NCI-H128 (cell line): ENCODE measurements at regions not wholly inside any gene's neighbourhood (a gene's known extent, or its start where the extent isn't known, plus 50 kb on each side); places are given as distances from the start of the nearest gene placed in this dataset.

Experiments
- DNase-seq: peaks from one replicate; lab custom pipeline; 2025; ENCODE audit not compliant: unreplicated experiment; lab: John Stamatoyannopoulos, UW

DNA sequence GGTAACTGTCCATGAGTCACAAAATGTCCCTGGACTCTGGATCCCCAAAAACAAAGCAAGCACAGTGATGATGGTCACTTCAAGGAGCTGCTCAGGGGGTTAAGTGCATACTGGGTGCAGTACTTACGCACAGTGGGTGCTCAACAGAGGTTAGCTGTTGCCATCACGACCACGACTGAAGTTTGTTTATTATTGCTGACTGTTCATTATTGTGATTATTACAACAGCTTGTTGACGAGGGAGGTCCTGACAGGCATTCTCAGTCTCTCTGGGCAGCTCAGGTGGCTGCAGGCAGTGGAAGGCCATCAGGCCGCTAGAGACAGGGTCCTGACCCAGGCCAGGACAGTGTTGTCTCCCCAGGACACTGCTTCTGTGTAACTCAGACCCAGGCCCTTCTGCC lies 418.8 kb downstream of the SHANK2 start:
- DNase-seq = no peak

DNA sequence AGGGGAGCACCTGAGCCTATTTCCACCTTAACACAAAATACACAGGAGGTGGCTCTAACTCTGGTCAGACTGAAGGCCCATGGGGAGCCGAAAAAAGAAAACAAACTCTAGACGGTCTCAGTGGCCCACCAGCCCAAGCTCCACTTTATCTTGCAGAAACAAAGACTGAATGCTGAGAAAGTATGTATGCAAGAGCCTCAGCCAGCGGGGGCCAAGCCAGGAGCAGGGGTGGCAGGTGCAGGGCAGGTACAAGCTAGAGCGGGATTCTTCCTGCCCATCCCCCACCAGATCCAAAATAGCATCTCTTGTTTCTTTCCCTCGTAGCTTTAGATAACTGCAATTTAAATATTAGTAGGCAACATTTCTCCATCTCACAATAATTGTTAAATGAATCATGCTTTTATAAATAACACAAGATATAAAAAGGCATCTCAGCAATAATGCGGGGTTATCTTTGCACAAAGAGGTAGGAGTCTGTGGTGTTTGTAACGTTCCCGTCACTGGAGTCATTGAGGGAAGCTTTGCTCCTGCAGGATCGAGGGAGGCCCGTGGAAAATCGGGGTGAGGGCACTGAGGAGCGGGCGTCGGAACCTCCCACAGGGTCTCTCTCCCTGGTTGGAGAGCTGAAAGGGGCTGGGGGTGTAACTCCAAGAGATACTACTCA lies 418.0 kb downstream of the SHANK2 start:
- peak; percentile 66 for DNase-seq

DNA sequence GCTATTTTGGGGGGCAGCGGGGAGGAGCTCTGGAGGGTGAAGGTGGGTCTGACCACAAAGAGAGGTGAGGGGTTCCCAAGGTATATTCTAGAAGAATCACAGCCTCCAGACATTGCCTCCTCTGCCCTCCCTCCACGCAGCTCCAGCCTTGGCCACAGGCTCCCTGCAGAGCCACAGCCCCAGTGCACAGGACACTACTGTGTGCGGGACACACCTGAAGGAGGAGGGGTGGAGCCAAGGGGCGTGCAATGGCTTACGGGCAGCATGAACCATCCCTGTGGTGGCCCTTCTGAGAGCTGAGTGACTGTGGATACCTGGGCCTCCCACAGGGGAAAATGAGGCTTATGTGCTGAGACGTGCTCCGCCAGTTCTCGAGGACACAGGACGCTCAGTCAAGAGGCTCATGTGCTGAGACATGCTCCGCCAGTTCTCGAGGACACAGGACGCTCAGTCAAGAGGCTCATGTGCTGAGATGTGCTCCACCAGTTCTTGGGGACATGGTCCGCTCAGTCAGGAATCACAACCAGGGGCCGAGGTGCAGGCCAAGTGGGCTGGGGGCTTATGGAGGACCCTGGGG lies 417.3 kb downstream of the SHANK2 start:
- DNase-seq = peak; percentile 14

DNA sequence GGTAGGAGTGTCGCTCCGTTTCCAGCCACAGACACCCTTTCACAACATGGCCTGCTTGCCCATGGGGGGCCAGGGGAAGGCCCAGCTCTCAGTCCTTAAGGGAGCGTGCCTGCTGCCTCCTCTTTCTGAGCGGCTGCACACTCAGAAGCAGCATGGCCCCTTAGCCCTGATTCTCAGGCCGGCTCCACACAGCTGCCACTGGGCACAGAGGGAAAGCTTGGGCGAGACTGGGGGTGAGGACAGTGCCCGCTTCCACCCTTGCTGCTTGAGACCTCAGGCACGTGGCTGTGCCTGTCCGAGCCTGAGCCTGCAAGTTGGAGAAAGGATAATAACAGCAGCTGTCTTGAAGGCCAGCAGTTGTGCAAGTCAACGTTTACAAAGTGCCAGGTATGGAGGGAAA lies 416.3 kb downstream of the SHANK2 start:
- DNase-seq = no peak

DNA sequence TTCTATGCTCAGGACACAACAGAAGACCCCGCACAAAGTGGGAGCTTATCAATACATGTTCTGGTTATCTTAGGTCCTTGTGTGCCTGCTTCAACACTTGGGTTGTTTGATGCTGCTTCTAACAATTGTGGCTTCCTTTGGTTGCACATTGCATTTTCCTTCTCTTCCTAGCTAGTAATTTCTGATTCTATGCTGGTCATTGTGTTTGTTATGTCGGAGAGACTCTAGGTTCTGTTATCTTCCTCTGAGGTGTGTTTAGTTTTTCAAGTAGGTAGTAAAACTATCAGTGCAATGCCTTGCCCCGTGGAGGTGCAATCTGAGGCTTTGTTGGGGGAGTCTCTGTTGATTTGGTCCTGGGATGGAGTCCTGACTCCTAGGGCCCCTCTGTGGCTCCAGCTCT lies 414.2 kb downstream of the SHANK2 start:
- DNase-seq = no peak

DNA sequence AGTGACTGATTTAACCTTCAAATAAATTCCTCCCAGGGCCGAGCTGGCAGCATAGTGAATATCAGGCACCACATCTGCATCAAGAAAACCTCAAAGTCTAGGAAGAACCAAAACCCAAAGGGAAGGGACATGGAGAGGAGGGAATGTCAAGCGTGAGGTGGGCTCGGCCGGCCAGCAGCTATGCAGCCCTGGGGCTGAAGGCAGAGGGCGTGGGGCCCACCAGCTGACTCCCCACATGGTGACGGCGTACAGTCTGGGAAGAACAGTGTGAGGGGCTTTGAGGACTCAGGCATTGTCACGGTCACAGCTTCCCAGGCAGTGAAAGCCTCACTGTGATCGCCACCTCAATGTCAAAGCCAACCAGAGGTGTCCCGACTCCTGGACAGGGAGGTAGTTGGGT lies 412.5 kb downstream of the SHANK2 start:
- DNase-seq = no peak

DNA sequence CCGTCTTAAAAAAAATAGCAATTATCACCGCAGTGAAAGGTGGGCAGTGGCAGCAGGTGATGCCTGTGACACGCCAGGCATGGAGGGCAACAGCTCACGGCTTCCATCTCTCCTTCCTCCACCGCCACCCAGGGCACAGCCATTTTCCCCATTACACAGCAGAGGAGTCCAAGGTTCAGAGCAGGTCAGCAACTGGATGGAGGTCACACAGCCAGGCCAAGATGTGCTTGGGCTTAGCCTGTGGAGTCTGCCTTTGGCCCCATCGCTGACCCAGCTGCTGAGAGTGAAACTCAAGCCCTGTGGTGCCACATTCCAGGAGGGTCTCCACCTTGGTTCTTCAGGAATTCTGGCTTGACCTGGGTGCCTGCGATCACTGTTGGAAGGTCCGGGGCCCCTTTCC lies 411.1 kb downstream of the SHANK2 start:
- no peak for DNase-seq

DNA sequence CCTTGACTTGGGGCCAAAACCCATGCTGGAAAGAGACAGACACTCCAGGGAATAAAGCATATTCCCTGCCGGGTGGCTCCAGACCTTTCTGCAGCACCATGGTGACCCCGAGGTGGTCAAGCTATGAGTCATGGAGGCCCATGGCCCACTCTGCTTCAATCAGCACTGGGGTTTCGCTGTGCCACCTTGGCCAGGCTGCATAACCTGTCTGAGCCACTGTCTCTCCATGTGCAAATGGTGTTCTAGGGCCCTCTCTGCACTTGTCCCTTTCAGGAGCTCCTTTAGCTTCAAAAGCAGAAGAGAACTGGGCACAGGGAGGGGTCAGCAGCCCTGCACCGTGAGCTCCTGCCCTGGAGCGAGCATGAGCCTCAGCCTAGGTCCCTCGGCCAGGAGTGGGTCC lies 410.1 kb downstream of the SHANK2 start:
- no peak for DNase-seq

DNA sequence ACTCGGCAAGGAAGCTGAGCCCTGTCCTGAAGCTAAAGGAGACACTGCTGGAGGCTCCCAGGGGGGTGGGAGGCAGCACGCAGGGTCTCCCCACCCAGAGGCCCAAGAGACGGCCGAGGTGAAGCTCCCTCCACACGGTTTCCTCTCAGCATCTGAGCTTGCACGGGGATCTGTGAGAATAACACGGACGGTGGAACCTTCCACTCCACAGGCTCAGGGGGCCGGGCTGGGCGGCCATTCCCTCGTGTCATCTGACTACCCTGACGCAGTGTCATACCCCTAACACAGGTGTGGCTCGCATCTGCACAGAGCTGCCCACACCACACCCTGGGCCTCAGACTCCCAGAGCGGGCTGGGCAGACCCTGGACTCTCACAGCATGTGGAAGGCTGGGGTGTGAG lies 409.7 kb downstream of the SHANK2 start:
- DNase-seq = no peak

DNA sequence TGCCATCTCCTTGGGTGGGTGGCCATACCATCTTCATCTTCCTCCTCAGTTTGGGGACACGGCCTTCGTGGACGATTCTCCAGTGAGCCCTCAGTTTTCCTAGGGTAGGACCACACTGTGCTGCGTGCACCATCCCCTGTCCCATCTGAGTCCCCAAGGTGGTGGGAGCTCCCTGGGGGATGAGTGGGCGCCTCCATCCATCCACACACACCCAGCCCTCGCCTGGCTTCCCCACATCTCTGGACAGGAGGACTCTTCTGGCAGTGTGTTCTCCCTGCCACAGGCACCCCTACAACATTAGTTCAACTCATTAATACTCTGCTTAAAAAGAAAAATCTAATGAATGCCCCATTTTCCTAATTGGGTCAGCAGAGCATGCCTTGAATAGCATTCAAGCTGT lies 408.5 kb downstream of the SHANK2 start:
- no peak for DNase-seq

DNA sequence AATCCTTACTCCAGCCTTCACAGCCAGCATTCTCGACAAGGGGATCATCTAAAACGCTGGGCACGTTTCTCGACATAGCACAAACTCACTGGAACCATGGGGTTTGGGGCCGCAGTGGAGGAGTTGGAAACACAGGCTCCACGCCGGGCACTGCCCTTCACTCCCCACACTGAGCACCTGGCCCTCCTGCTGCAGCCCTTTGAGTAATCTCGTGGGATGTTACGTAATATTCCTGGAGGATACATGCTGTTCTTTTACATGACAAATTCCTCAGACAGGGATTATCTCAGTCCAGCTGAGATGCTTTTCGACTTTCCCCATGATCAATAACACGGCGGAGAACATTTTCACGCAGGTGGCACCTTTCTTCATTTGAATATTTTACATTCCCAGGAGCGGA lies 408.0 kb downstream of the SHANK2 start:
- no peak for DNase-seq

DNA sequence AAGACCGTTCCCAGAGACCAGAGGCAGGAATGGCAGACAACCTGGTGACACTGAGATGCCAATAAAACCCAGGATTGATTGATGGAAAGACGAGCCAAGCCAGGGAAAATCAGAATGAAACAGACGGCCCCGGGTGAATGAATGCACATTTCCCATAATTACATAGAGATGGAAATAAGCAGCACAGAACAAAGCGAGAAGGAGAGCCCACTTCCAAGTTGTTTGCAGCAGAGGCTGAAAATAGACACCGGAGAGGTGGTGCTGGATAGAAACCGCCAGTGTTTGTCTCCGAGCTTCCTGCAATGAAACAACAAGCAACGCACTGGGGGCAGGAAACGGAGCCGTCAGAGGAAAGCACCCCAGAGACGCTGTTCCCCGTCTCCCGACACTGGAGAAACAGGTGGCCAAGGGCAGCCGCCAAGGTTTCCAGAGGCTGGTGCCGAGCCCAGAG lies 406.8 kb downstream of the SHANK2 start:
- no peak for DNase-seq

DNA sequence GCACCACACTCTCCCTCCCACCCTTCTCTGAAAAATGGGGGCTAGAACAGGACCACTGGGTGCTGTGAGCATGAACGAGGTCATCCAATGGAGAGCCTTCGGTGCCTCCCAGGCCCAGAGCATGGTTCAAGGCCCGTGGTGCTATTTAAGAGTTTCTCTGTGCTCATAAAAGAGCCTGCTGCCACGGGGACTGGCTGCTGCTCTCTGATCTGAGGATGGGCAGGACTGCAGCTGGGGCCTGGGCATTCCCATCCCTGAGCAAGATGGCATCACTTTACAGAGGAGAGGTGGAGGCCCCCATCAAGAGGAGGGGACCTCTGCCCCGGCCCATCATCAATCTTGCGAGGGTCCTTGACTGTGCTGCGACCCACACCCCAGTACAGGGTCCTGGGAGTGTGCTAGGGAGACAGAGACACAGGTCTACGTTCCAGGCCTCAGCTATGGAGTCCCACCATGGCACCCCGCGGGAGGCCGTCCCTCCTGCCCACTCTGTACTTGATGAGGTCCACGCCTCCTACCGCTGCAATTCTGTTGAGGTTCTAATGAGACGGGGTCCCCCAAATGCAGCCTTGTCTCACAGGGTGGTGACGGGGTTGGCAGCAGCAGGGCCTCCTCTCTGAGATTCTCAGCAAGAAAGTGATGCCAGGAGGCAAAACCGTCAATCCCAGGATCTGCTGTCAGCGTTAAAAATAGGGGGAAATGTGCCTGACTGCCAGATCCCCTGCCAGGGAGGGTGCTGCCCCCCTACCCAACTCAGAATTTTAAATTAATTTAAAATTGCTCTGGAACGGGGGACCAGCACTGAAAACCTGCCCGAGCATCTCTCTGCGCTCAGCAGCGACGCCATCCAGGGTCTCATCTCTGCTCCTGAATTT lies 405.4 kb downstream of the SHANK2 start:
- DNase-seq = no peak

DNA sequence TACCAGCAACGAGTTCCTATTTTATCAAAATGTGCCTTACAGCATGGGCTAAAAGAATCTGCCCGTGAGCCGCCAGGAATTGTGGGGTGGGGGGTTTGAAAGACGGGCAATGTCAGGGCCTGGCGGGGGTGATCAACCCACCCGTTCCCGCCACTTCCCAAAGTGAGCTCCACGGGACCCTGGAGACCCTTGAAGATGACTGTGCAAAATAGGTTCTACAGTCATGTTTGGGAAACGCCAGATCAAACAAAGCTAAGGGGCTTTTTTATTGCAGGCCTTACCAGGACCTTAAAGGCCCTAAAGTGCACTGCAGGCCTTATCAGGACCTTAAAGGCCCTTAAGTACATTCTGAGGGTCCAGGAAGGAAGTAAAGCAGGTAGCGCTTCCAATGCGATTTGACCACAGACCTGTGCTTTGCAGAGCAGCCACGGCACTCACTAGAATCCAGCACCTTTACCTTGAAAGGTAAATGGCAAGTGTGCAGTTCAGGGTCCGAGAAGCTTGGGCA lies 404.1 kb downstream of the SHANK2 start:
- DNase-seq = no peak

DNA sequence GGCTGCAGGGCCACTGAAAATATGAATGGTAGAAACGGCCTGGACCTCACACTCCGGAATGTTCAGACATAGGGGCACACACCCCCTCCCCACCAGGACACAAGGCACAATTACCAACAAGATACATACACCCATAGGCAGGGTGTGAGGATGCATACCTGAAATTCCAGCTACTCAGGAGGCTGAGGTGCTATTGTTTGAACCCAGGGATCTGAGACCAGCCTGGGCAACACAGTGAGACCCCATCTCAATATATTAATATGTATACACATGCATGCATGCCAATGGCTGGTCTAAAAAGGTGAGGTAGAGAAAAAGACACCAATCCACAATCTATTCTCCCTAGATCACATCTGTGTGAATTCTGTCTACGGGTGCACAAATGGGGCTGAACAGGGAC lies 403.3 kb downstream of the SHANK2 start:
- no peak for DNase-seq

DNA sequence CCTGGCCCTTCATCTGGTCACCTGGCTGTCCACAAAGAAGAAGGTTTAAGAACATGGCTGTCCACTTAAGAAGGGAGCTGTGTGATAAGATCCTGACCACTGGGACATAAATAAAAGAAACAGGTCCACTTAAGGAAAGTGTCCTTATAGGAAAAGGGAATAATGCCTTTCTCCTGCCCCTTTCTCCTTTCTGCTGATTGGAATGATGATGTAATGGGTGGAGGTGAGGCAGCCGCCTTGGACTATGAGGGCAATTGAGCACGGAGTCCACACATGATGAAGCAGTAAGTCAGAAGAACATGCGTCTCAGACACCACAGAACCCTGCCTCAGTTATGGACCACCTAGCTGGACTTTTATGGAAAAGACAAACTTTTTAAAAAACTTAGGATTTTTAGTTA lies 401.1 kb downstream of the SHANK2 start:
- DNase-seq = no peak

DNA sequence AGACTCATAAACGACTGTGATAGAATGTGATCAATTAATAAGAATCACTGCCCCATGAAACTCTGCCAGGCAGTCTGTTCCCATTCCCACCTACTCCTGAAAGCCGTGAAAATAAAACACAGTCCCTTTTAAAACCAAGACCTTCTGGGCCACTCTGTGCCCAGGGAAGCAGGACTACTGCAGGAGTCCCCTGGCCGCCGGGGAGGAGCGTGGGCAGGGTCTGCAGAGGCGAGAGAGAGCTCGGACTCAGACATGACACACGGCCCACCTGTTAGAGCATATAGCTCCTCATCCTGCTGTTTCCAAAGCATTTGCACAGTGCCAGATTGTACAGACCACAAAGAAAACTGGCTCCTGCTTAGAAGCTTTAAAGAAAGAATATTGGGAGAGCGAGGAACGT lies 400.5 kb downstream of the SHANK2 start:
- no peak for DNase-seq

DNA sequence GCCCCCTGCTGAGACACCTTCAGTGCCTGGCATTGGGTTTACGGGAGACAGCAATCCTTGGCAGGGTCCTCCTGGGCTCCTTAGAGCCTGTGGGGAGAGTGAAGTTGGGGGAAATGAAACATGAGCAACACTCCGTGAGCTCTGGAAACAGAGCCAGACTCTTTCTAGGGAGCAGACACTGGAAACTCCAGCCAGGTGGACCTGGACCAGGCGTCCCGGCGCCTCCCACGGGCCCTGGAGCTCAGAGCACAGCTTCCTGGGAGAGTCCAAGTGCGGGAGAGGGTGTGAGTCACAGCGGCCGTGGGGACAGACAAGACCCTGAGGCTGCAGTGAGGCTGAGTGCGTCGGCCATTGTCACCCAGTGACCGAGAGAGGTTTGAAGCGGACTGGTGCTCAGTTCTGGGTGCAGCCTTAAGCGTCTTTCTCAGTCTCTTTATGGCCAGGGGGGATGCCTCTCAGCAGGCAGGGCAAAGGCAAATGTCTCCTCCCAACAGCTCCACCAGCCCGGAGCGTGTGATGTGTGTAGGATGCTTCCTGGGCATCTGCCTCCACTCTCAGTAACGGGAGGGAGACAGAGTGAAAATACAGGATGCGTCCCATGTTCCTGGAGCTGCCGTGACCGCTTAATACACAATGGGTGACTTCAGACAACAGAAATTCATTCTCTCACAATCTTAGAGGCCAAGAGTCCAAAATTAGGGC lies 399.2 kb downstream of the SHANK2 start:
- DNase-seq = no peak

DNA sequence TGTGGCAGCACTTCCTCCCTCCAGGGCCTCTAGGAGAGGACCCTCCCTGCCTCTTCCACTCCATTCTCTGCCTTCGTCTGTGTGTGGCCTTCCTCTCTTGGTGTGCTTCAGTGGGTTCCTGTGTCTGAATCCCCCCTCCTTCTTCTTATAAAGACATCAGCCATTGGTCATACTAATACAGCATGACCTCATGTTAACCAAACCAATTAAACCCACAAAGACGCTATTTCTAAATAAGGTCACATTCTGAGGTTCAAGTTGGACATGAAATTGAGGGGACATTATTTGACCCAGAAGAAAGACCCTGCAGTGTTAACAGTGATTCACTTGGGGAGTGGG lies 398.6 kb downstream of the SHANK2 start:
- no peak for DNase-seq

DNA sequence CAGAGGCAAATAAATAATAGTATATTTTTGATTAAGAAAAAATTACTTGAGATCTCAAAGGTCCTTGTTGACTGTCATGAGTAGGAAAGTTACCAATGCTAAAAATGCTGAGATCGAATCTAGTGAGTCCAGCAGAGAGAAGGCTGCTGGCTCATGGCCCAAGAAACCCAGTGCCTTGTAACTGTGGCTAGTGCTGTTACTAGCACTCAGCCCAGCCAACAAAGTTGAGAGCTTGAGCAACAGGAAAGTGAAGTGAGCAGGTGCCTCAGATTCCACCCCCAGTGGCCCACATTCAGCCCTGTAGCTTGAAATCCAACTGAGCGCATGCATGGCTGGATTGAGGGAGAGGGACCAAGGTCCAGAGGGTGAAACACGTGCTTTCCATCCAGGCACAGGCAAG lies 398.2 kb downstream of the SHANK2 start:
- DNase-seq = no peak

DNA sequence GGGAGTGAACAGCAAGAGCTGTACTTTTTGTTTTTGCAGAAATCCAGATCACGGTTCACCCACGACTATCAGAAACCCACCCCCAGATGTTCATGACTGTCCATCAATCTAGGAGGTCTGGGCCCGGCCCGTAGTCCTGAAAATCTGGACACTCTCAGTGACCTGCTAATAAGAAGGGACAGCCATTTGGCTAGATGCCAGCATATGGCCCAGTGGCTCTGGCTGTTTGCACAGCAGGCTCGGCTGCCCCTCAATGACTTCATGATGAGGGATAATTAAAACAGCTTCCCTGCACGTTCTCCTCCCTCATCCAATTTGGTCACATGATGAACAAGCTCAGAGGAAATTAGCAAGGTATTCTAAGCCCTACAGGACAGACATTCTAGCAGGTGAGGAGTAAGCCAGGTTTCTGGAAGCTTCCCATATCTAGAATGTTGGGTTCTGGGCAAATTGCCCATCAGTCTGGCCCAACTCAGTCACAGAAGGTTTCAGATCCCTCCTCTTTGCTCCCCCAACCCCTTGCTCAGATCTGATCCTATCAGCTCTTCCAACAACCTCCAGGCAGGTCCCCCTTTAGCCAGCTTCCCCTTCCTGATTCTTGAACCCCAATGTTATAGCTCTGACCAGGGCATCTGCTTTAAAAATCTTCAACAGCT lies 397.3 kb downstream of the SHANK2 start:
- no peak for DNase-seq
